ENCODE measurements at regions not wholly inside any gene's neighbourhood (a gene's known extent, or its start where the extent isn't known, plus 50 kb on each side); places are given as distances from the start of the nearest gene placed in this dataset.

- H3K36me3 ChIP-seq = no peaks in the 10 kb centered on the region
- DNase-seq (ENCODE audit: low spot score in 2 of 2) = no peak
- H3K4me3 ChIP-seq = no peak overlapping the region
- H3K9me3 ChIP-seq = no peaks in the 10 kb centered on the region
- 83% methylated on average over 8 of the region's 8 CpGs for WGBS
- TF ChIP-seq POLR2A (IDR thresholded peaks at IDR 0.05) (no peak), CTCF (IDR thresholded peaks at IDR 0.05) (no peak), EP300 (IDR thresholded peaks at IDR 0.05) (no peak), POLR2AphosphoS5 (IDR thresholded peaks at IDR 0.05) (no peak)
- no peaks in the 10 kb centered on the region for H3K27me3 ChIP-seq
- no peak overlapping the region for H3K27ac ChIP-seq
- no peaks in the 10 kb centered on the region for H3K4me1 ChIP-seq
These were observed 318.8 kb upstream of the NOCT start for GRCh38 chr4:138696771-138697170.

GRCh38 chr4:138696058-138696457, 319.5 kb upstream of the NOCT start:
- TF ChIP-seq CTCF (IDR thresholded peaks at IDR 0.05) (no peak), EP300 (IDR thresholded peaks at IDR 0.05) (no peak)
- 81% methylated on average over 2 of the region's 2 CpGs for WGBS
- H3K4me1 ChIP-seq = no peaks in the 10 kb centered on the region
- no peak overlapping the region for H3K4me3 ChIP-seq
- no peak for DNase-seq (ENCODE audit: low spot score in 2 of 2)
- no peaks in the 10 kb centered on the region for H3K27me3 ChIP-seq
- H3K27ac ChIP-seq = no peak overlapping the region
- no peaks in the 10 kb centered on the region for H3K9me3 ChIP-seq
- no peaks in the 10 kb centered on the region for H3K36me3 ChIP-seq

- no peak for DNase-seq (ENCODE audit: low spot score in 2 of 2)
- no peak for TF ChIP-seq POLR2A (IDR thresholded peaks at IDR 0.05)
- no peak for TF ChIP-seq EP300 (IDR thresholded peaks at IDR 0.05)
- no peak for TF ChIP-seq POLR2AphosphoS5 (IDR thresholded peaks at IDR 0.05)
- TF ChIP-seq CTCF (IDR thresholded peaks at IDR 0.05) = no peak
- 35% methylated on average over 3 of the region's 3 CpGs for WGBS
These were observed 322.1 kb upstream of the NOCT start for GRCh38 chr4:138693526-138693925.

GRCh38 chr4:138692411-138692810, 323.2 kb upstream of the NOCT start:
- no peaks in the 10 kb centered on the region for H3K36me3 ChIP-seq
- TF ChIP-seq CTCF (IDR thresholded peaks at IDR 0.05) (no peak), POLR2AphosphoS5 (IDR thresholded peaks at IDR 0.05) (no peak), POLR2A (IDR thresholded peaks at IDR 0.05) (no peak), EP300 (IDR thresholded peaks at IDR 0.05) (no peak)
- H3K4me3 ChIP-seq = no peak overlapping the region
- no peaks in the 10 kb centered on the region for H3K27me3 ChIP-seq
- H3K9me3 ChIP-seq = no peaks in the 10 kb centered on the region
- H3K4me1 ChIP-seq = no peaks in the 10 kb centered on the region
- DNase-seq (ENCODE audit: low spot score in 2 of 2) = no peak
- no peak overlapping the region for H3K27ac ChIP-seq

More at GRCh38 chr4:138693526-138693925, 322.1 kb upstream of the NOCT start:
- Histone ChIP-seq H3K4me1 (no peaks in the 10 kb centered on the region), H3K9me3 (no peaks in the 10 kb centered on the region), H3K36me3 (no peaks in the 10 kb centered on the region), H3K27ac (no peak overlapping the region), H3K4me3 (no peak overlapping the region), H3K27me3 (no peaks in the 10 kb centered on the region)

GRCh38 chr4:138689593-138689992, 326.0 kb upstream of the NOCT start:
- no peak for TF ChIP-seq EP300 (IDR thresholded peaks at IDR 0.05)
- no peak for TF ChIP-seq POLR2A (IDR thresholded peaks at IDR 0.05)
- TF ChIP-seq CTCF (IDR thresholded peaks at IDR 0.05) = no peak
- no peak for TF ChIP-seq POLR2AphosphoS5 (IDR thresholded peaks at IDR 0.05)
- no peak for DNase-seq (ENCODE audit: low spot score in 2 of 2)
- Histone ChIP-seq H3K27me3 (no peaks in the 10 kb centered on the region), H3K4me3 (no peak overlapping the region), H3K36me3 (no peaks in the 10 kb centered on the region), H3K27ac (no peak overlapping the region), H3K4me1 (no peaks in the 10 kb centered on the region), H3K9me3 (no peaks in the 10 kb centered on the region)
- WGBS = 89% methylated on average over 6 of the region's 6 CpGs
